ENCODE measurements at regions not wholly inside any gene's neighbourhood (a gene's known extent, or its start where the extent isn't known, plus 50 kb on each side); places are given as distances from the start of the nearest gene placed in this dataset.

DNA sequence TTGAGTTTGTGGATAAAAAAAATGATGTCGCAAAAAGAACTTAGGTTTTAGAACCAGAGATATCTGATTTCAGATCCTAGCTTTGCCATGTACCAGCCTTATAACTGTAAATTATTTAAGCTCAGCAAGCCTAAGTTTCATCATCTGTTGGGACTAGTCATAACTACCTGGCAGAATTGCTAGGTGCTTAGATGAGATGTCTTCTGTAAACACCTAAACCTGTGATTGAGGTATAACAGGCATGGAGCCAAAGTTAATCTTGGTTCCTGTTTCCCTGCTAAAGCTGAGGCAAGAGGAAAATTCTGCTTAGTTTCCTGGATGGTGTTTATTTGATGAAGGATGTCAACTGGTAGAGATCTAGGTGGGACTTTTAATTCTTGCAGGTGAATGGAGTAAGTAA is 331.3 kb upstream of the RBMS3 start:
- Histone ChIP-seq H3K27me3 (ENCODE audit: insufficient read depth, low read length) (no peaks in the 10 kb centered on the region), H3K4me1 (ENCODE audit: control insufficient read depth in 1 of 2, insufficient read depth in 2 of 2, low read length in 2 of 2) (no peaks in the 10 kb centered on the region), H2AFZ (ENCODE audit: low read depth, low read length, poor library complexity, severe bottlenecking) (no peak overlapping the region), H3K36me3 (ENCODE audit: control insufficient read depth in 1 of 2, insufficient read depth in 2 of 2, low read length in 2 of 2) (no peaks in the 10 kb centered on the region), H3K9ac (ENCODE audit: low read length) (no peak overlapping the region), H3K27ac (ENCODE audit: low read depth, low read length) (no peak overlapping the region), H3K9me3 (ENCODE audit: control insufficient read depth in 1 of 2, insufficient read depth in 1 of 2, low read depth in 1 of 2, low read length in 2 of 2) (no peaks in the 10 kb centered on the region), H3K79me2 (ENCODE audit: insufficient read depth, low read length) (no peaks in the 10 kb centered on the region), H3K4me2 (ENCODE audit: low read length) (no peak overlapping the region), H4K20me1 (ENCODE audit: insufficient read depth) (no peaks in the 10 kb centered on the region), H3K4me3 (replicated peaks in 1 of 2; ENCODE audit: low read depth in 1 of 2, low read length in 2 of 2) (no peak overlapping the region), H3K9me2 (ENCODE audit: insufficient read depth) (no peaks in the 10 kb centered on the region)
- no peak for TF ChIP-seq CEBPB (IDR thresholded peaks at IDR 0.05; ENCODE audit: low read depth)
- no peak for TF ChIP-seq EZH2 (IDR thresholded peaks at IDR 0.05)
- no peak for TF ChIP-seq SIN3A (IDR thresholded peaks at IDR 0.05; ENCODE audit: low read depth)
- no peak for TF ChIP-seq RAD21 (IDR thresholded peaks at IDR 0.05; ENCODE audit: low read depth)
- no peak for TF ChIP-seq CBX3 (IDR thresholded peaks at IDR 0.05; ENCODE audit: low read depth)
- no peak for TF ChIP-seq SRF (IDR thresholded peaks at IDR 0.05; ENCODE audit: low read depth)
- TF ChIP-seq JUND (IDR thresholded peaks at IDR 0.05) = no peak
- no peak for TF ChIP-seq FOSL1 (IDR thresholded peaks at IDR 0.05; ENCODE audit: low read depth)
- ATAC-seq (no peak), DNase-seq (ENCODE audit: low read depth, low spot score) (no peak)
- intact Hi-C loops (cut with micrococcal nuclease) = no loop called here
- RAD21 ChIA-PET (ENCODE audit: low non-redundant PET in 1 of 2, low total read pairs in 2 of 2, uncharacterized antibody in 2 of 2, unreplicated experiment in 2 of 2) = no interaction called here
- BruUV-seq (replicated peaks) = no TSS peak
- POLR2A ChIA-PET = no interaction called here
- CTCF ChIA-PET = no interaction called here

DNA sequence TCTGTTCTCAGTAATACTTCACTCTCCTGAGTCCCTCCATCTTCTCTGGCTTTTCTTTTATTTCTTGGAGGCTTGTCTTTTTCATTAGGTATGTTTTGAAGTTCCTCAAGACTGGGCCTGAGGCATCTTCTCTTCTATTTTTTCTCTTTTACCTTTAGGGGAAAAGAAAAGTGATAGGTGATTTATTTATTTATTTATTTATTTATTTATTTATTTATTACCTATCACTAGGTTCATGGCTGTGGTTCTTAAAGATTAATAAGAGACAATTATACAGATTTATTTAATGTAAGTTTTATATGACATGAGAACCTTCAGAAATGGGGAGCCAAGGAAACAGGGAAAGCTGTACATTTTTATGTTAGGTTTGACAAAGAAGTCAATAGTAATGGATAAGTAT is 330.3 kb upstream of the RBMS3 start:
- Histone ChIP-seq H3K36me3 (ENCODE audit: control insufficient read depth in 1 of 2, insufficient read depth in 2 of 2, low read length in 2 of 2) (no peaks in the 10 kb centered on the region), H3K27me3 (ENCODE audit: insufficient read depth, low read length) (no peaks in the 10 kb centered on the region), H3K27ac (ENCODE audit: low read depth, low read length) (no peak overlapping the region), H3K79me2 (ENCODE audit: insufficient read depth, low read length) (no peaks in the 10 kb centered on the region), H3K4me2 (ENCODE audit: low read length) (no peak overlapping the region), H3K9me2 (ENCODE audit: insufficient read depth) (no peaks in the 10 kb centered on the region), H4K20me1 (ENCODE audit: insufficient read depth) (no peaks in the 10 kb centered on the region), H3K4me3 (replicated peaks in 1 of 2; ENCODE audit: low read depth in 1 of 2, low read length in 2 of 2) (no peak overlapping the region), H3K9ac (ENCODE audit: low read length) (no peak overlapping the region), H3K9me3 (ENCODE audit: control insufficient read depth in 1 of 2, insufficient read depth in 1 of 2, low read depth in 1 of 2, low read length in 2 of 2) (no peaks in the 10 kb centered on the region), H3K4me1 (ENCODE audit: control insufficient read depth in 1 of 2, insufficient read depth in 2 of 2, low read length in 2 of 2) (no peaks in the 10 kb centered on the region), H2AFZ (ENCODE audit: low read depth, low read length, poor library complexity, severe bottlenecking) (no peak overlapping the region)
- ATAC-seq (no peak), DNase-seq (ENCODE audit: low read depth, low spot score) (no peak)
- intact Hi-C loops (cut with micrococcal nuclease) = no loop called here
- no TSS peak for BruUV-seq (replicated peaks)
- ChIA-PET CTCF (no interaction called here), RAD21 (ENCODE audit: low non-redundant PET in 1 of 2, low total read pairs in 2 of 2, uncharacterized antibody in 2 of 2, unreplicated experiment in 2 of 2) (no interaction called here), POLR2A (no interaction called here)
- TF ChIP-seq JUND (IDR thresholded peaks at IDR 0.05) (no peak), SRF (IDR thresholded peaks at IDR 0.05; ENCODE audit: low read depth) (no peak), POLR2A (IDR thresholded peaks at IDR 0.05; ENCODE audit: borderline replicate concordance, extremely low read depth, insufficient read depth, insufficient read length) (no peak), RAD21 (IDR thresholded peaks at IDR 0.05; ENCODE audit: low read depth) (no peak)
- TF ChIP-seq, protein P1, sequence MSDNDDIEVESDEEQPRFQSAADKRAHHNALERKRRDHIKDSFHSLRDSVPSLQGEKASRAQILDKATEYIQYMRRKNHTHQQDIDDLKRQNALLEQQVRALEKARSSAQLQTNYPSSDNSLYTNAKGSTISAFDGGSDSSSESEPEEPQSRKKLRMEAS (IDR thresholded peaks at IDR 0.05) = no peak

All from HCT116 (cell line).